ENCODE measurements at regions not wholly inside any gene's neighbourhood (a gene's known extent, or its start where the extent isn't known, plus 50 kb on each side); places are given as distances from the start of the nearest gene placed in this dataset.
A peak's percentile ranks its signal among the peaks of the same experiment; 100 is the strongest.

DNA sequence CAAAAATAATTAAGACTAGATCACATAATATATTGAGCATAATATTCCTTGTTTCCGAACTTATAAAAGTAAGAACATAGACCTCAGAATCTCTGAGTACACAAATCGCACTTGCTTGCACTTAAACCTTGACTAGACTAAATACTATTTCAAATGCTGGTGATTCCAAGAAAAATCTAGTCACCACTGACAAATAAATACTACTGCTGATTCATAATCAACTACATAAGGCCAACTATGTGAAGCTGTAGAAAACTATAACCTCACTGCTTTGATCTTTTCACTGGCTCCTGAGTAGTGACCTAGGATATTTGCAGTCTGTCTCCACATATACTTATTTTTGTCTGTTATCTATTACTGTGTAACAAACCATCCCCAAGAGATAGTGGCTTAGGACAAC is 245.4 kb downstream of the DIO2 start:
- TF ChIP-seq, protein P1, sequence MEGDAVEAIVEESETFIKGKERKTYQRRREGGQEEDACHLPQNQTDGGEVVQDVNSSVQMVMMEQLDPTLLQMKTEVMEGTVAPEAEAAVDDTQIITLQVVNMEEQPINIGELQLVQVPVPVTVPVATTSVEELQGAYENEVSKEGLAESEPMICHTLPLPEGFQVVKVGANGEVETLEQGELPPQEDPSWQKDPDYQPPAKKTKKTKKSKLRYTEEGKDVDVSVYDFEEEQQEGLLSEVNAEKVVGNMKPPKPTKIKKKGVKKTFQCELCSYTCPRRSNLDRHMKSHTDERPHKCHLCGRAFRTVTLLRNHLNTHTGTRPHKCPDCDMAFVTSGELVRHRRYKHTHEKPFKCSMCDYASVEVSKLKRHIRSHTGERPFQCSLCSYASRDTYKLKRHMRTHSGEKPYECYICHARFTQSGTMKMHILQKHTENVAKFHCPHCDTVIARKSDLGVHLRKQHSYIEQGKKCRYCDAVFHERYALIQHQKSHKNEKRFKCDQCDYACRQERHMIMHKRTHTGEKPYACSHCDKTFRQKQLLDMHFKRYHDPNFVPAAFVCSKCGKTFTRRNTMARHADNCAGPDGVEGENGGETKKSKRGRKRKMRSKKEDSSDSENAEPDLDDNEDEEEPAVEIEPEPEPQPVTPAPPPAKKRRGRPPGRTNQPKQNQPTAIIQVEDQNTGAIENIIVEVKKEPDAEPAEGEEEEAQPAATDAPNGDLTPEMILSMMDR (IDR thresholded peaks at IDR 0.05; ENCODE audit: insufficient read depth in 1 of 2, low read depth in 1 of 2, low read length in 1 of 2, severe bottlenecking in 1 of 2, unreplicated experiment in 1 of 2): no peak
- ChIA-PET CTCF (no interaction called here), POLR2A (no interaction called here)
- Mint-ChIP-seq H3K4me3 (ENCODE audit: unreplicated experiment) (no peak overlapping the region), H3K4me1 (ENCODE audit: low read depth, unreplicated experiment) (no peaks in the 10 kb centered on the region), H3K27me3 (ENCODE audit: insufficient read depth, unreplicated experiment) (no peaks in the 10 kb centered on the region), H3K27ac (ENCODE audit: unreplicated experiment) (no peak overlapping the region), H3K9me3 (ENCODE audit: unreplicated experiment) (no peaks in the 10 kb centered on the region), H3K36me3 (ENCODE audit: insufficient read depth, unreplicated experiment) (no peaks in the 10 kb centered on the region)
- no peaks in the 10 kb centered on the region for H3K36me3 ChIP-seq (ENCODE audit: control insufficient read depth, insufficient read depth, low read length)
- H3K27me3 ChIP-seq (replicated peaks; ENCODE audit: control insufficient read depth, insufficient read depth, low read length): no peaks in the 10 kb centered on the region
- no peak overlapping the region for H3K4me3 ChIP-seq (ENCODE audit: low read depth, low read length)
- intact Hi-C loops (cut with micrococcal nuclease; ENCODE audit: unreplicated experiment): no loop called here
- no TSS peak for BruUV-seq (replicated peaks)
- peaks cover 10% of the 10 kb centered on the region for H3K4me1 ChIP-seq
- no peak for DNase-seq
- no peaks in the 10 kb centered on the region for H3K9me3 ChIP-seq

DNA sequence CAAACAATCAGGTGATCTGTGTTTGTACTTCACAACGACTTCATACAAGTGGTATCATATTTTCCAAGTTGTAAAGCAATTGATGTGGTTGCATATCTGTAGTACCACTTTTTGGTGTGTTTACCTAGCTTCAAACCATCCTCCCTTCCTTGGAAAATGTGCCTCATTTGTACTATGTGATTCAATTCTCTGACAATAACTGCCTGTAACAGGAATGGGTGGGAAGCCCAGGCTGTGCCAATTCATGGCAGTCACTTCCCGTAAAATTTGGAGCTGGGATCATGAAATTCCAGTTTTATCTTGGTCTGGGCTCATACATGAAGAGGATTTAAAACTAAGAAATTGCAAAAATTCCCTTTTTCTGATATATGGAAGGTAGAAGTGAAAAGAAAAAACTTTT is 250.1 kb downstream of the DIO2 start:
- no peaks in the 10 kb centered on the region for H3K4me1 Mint-ChIP-seq (ENCODE audit: low read depth, unreplicated experiment)
- DNase-seq: no peak
- H3K9me3 Mint-ChIP-seq (ENCODE audit: unreplicated experiment): peaks cover 17% of the 10 kb centered on the region
- no TSS peak for BruUV-seq (replicated peaks)
- H3K36me3 Mint-ChIP-seq (ENCODE audit: insufficient read depth, unreplicated experiment): no peaks in the 10 kb centered on the region
- Histone ChIP-seq H3K4me1 (peaks cover 12% of the 10 kb centered on the region), H3K4me3 (ENCODE audit: low read depth, low read length) (no peak overlapping the region), H3K27me3 (replicated peaks; ENCODE audit: control insufficient read depth, insufficient read depth, low read length) (no peaks in the 10 kb centered on the region), H3K36me3 (ENCODE audit: control insufficient read depth, insufficient read depth, low read length) (no peaks in the 10 kb centered on the region), H3K9me3 (no peaks in the 10 kb centered on the region)
- intact Hi-C loops (cut with micrococcal nuclease; ENCODE audit: unreplicated experiment): no loop called here
- no peaks in the 10 kb centered on the region for H3K27me3 Mint-ChIP-seq (ENCODE audit: insufficient read depth, unreplicated experiment)
- TF ChIP-seq, protein P1 (IDR thresholded peaks at IDR 0.05; ENCODE audit: insufficient read depth in 1 of 2, low read depth in 1 of 2, low read length in 1 of 2, severe bottlenecking in 1 of 2, unreplicated experiment in 1 of 2): no peak
- no peak overlapping the region for H3K27ac Mint-ChIP-seq (ENCODE audit: unreplicated experiment)
- H3K4me3 Mint-ChIP-seq (ENCODE audit: unreplicated experiment): no peak overlapping the region
- POLR2A ChIA-PET: no interaction called here
- CTCF ChIA-PET: no interaction called here

DNA sequence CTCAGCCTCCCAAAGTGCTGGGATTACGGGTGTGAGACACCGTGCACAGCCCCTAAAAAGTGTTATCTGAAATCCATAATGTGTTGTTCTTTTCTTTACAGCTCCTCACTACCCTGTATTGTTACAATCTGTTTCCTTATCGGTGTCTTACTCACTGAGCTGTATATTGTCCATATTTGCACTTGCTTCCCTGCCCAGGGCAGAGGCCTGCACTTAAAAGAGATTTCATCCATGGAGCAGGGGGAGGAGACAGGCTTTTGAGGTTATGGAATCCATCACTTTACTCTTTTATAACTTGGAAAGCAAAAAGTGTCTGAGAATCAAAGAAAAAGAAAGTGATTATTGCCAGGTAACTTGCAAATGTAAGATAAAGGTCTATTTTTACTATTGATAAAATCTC is 251.0 kb downstream of the DIO2 start:
- H3K9me3 Mint-ChIP-seq (ENCODE audit: unreplicated experiment): peaks cover 26% of the 10 kb centered on the region
- no peaks in the 10 kb centered on the region for H3K4me1 Mint-ChIP-seq (ENCODE audit: low read depth, unreplicated experiment)
- DNase-seq: peak; percentile 8 to 34
- Histone ChIP-seq H3K4me3 (ENCODE audit: low read depth, low read length) (no peak overlapping the region), H3K4me1 (peaks cover 12% of the 10 kb centered on the region), H3K27me3 (replicated peaks; ENCODE audit: control insufficient read depth, insufficient read depth, low read length) (no peaks in the 10 kb centered on the region), H3K9me3 (no peaks in the 10 kb centered on the region; the same call in 1 of the 2 replicates), H3K36me3 (ENCODE audit: control insufficient read depth, insufficient read depth, low read length) (no peaks in the 10 kb centered on the region)
- BruUV-seq (replicated peaks): no TSS peak
- H3K27ac Mint-ChIP-seq (ENCODE audit: unreplicated experiment): peak overlapping the region; percentile 2
- POLR2A ChIA-PET: no interaction called here
- intact Hi-C loops (cut with micrococcal nuclease; ENCODE audit: unreplicated experiment): no loop called here
- CTCF ChIA-PET: no interaction called here
- no peak overlapping the region for H3K4me3 Mint-ChIP-seq (ENCODE audit: unreplicated experiment)
- H3K27me3 Mint-ChIP-seq (ENCODE audit: insufficient read depth, unreplicated experiment): no peaks in the 10 kb centered on the region
- TF ChIP-seq, protein P1 (IDR thresholded peaks at IDR 0.05; ENCODE audit: insufficient read depth in 1 of 2, low read depth in 1 of 2, low read length in 1 of 2, severe bottlenecking in 1 of 2, unreplicated experiment in 1 of 2): no peak
- H3K36me3 Mint-ChIP-seq (ENCODE audit: insufficient read depth, unreplicated experiment): no peaks in the 10 kb centered on the region

Data from Caco-2 (cell line).